GM21576 (cell line): ENCODE measurements at regions not wholly inside any gene's neighbourhood (a gene's known extent, or its start where the extent isn't known, plus 50 kb on each side); places are given as distances from the start of the nearest gene placed in this dataset.

Source experiments
- ATAC-seq: cut with Tn5 transposase; IDR thresholded peaks from one replicate; pipeline ENCODE4 v1.9.1; 2021; ENCODE audit warnings: mild to moderate bottlenecking, moderate library complexity; ENCODE audit not compliant: unreplicated experiment

- ATAC-seq, result no peak
Observed at GRCh38 chr20:58094160-58094559, 134.3 kb downstream of the ANKRD60 start.

GRCh38 chr20:58092871-58093270, 135.6 kb downstream of the ANKRD60 start:
- ATAC-seq, result no peak

- ATAC-seq, result no peak
Observed at GRCh38 chr20:58092353-58092752, 136.1 kb downstream of the ANKRD60 start.

- ATAC-seq, result no peak
Observed at GRCh38 chr20:58091810-58092209, 136.6 kb downstream of the ANKRD60 start.

- ATAC-seq, result no peak
Observed at GRCh38 chr20:58090161-58090560, 138.3 kb downstream of the ANKRD60 start.

- no peak for ATAC-seq
Observed at GRCh38 chr20:58088625-58089024, 139.8 kb downstream of the ANKRD60 start.

GRCh38 chr20:58088105-58088504, 140.3 kb downstream of the ANKRD60 start:
- no peak for ATAC-seq

GRCh38 chr20:58087562-58087858, 140.9 kb downstream of the ANKRD60 start:
- ATAC-seq, result no peak

GRCh38 chr20:58086763-58087561, 141.5 kb downstream of the ANKRD60 start:
- no peak for ATAC-seq

- ATAC-seq, result no peak
Observed at GRCh38 chr20:58084966-58085365, 143.5 kb downstream of the ANKRD60 start.

GRCh38 chr20:58084566-58084965, 143.9 kb downstream of the ANKRD60 start:
- no peak for ATAC-seq

GRCh38 chr20:58081846-58082245, 146.6 kb downstream of the ANKRD60 start:
- ATAC-seq, result no peak

- ATAC-seq, result no peak
Observed at GRCh38 chr20:58078741-58079522, 149.5 kb downstream of the ANKRD60 start.

GRCh38 chr20:58077282-58077681, 151.2 kb downstream of the ANKRD60 start:
- ATAC-seq, result no peak

GRCh38 chr20:58076405-58076804, 152.0 kb downstream of the ANKRD60 start:
- no peak for ATAC-seq

GRCh38 chr20:58075586-58076345, 152.7 kb downstream of the ANKRD60 start:
- no peak for ATAC-seq

- ATAC-seq, result no peak
Observed at GRCh38 chr20:58073945-58074856, 154.3 kb downstream of the ANKRD60 start.

GRCh38 chr20:58072695-58073671, 155.5 kb downstream of the ANKRD60 start:
- ATAC-seq, result no peak

GRCh38 chr20:58071991-58072390, 156.5 kb downstream of the ANKRD60 start:
- no peak for ATAC-seq
